ENCODE measurements at regions not wholly inside any gene's neighbourhood (a gene's known extent, or its start where the extent isn't known, plus 50 kb on each side); places are given as distances from the start of the nearest gene placed in this dataset.

DNA sequence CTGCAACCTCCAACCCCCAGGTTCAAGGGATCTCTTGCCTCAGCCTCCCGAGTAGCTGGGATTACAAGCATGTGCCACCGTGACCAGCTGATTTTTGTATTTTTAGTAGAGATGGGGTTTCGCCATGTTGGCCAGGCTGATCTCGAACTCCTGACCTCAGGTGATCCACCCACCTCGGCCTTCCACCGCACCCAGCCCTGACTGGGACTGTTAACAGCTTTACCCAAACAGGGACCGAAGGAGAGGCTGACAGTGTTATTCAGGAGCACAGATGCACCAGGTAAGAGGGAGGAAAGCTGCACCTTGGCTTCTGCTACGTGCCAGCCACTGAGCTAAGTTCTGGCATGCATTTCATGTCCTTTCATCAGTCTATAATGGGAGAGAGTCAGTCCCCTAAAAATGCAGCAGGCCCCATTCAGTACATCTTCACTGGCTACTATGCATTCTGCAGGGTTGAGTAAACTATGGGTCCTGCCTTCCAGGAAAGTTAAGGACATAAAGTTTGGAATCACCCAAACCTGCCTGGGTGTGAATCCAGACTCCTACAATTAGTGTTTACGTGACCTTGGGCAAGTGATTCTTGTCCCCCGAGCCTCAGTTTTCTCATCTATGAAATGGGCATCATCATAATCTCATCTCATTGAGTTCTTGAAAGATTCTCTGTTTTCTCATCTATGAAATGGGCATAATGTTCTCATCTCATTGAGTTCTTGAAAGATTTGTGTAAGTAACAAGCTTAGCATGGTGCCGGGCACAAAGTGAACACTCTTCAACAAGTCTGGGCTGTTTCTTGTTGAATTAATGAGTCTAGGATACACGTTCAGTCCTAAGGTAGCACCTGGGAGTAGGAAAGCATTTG lies 82.2 kb downstream of the CPN2 start:
- no peak overlapping the region for H3K9ac ChIP-seq (ENCODE audit: extremely low read depth, low read length, poor library complexity, severe bottlenecking)
- Mint-ChIP-seq H3K4me1 (peaks cover 20% of the 10 kb centered on the region), H3K27me3 (ENCODE audit: insufficient read depth) (peaks cover 7% of the 10 kb centered on the region), H3K9me3 (no peaks in the 10 kb centered on the region), H3K4me3 (no peak overlapping the region), H3K27ac (no peak overlapping the region), H3K36me3 (ENCODE audit: low read depth) (no peaks in the 10 kb centered on the region)
- H3K9me3 ChIP-seq (ENCODE audit: control insufficient read depth, low read length), result no peaks in the 10 kb centered on the region
- H3K27ac ChIP-seq (ENCODE audit: low read depth, low read length), result no peak overlapping the region
- H3K27me3 ChIP-seq (ENCODE audit: control insufficient read depth, insufficient read depth, low read length, poor library complexity, severe bottlenecking), result no peaks in the 10 kb centered on the region
- H3K36me3 ChIP-seq (ENCODE audit: control insufficient read depth, insufficient read depth, low read length), result no peaks in the 10 kb centered on the region
- no peak overlapping the region for H3K4me3 ChIP-seq (ENCODE audit: low read length)
- peak; percentile 38 for DNase-seq
- H3K4me1 ChIP-seq (ENCODE audit: control insufficient read depth, insufficient read depth, low read length), result peaks cover 7% of the 10 kb centered on the region
- no peak for TF ChIP-seq CTCF (conservative IDR thresholded peaks at IDR 0.05)
- 92 to 94% methylated on average over 6 to 12 of the region's 12 CpGs for WGBS, 2 experiments (ENCODE audit: insufficient coverage in 1 of 2, insufficient read length in 1 of 2)

DNA sequence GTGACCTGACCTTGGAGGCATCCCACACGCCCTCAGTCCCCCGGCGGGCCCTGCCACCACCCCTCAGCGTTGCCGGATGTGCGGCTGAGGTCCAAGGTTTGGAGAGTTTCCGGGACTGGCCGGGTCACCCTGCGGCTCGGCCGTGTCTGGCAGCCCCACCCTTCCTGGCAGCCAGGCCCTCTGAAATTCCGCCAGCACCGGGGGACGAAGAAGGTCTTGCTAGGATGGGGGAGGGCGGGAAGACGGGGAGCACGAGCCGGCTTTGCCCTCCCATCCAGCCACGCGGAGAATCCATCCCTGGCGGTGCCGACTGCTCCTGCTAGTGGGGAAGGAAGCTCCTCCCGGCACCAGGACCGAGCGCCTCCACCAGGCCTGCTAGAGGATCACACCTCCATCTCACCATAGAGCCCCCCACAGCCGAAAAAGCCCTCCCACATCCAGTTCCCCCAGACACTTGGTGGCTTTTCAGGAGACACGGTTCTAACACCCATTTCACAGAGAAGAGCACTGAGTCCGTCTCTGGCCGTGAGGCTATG lies 81.5 kb downstream of the CPN2 start:
- peak; percentile 91 for DNase-seq
- WGBS, 2 experiments (ENCODE audit: insufficient coverage in 1 of 2, insufficient read length in 1 of 2), result 76 to 90% methylated on average over 12 to 29 of the region's 29 CpGs
- Histone ChIP-seq H3K36me3 (ENCODE audit: control insufficient read depth, insufficient read depth, low read length) (no peaks in the 10 kb centered on the region), H3K27me3 (ENCODE audit: control insufficient read depth, insufficient read depth, low read length, poor library complexity, severe bottlenecking) (no peaks in the 10 kb centered on the region), H3K4me1 (ENCODE audit: control insufficient read depth, insufficient read depth, low read length) (peaks cover 7% of the 10 kb centered on the region), H3K27ac (ENCODE audit: low read depth, low read length) (no peak overlapping the region), H3K9me3 (ENCODE audit: control insufficient read depth, low read length) (no peaks in the 10 kb centered on the region), H3K4me3 (ENCODE audit: low read length) (no peak overlapping the region), H3K9ac (ENCODE audit: extremely low read depth, low read length, poor library complexity, severe bottlenecking) (no peak overlapping the region)
- H3K27ac Mint-ChIP-seq, result no peak overlapping the region
- H3K9me3 Mint-ChIP-seq, result no peaks in the 10 kb centered on the region
- H3K4me3 Mint-ChIP-seq, result no peak overlapping the region
- peaks cover 7% of the 10 kb centered on the region for H3K27me3 Mint-ChIP-seq (ENCODE audit: insufficient read depth)
- H3K4me1 Mint-ChIP-seq, result peaks cover 21% of the 10 kb centered on the region
- H3K36me3 Mint-ChIP-seq (ENCODE audit: low read depth), result no peaks in the 10 kb centered on the region
- TF ChIP-seq CTCF (conservative IDR thresholded peaks at IDR 0.05), result peak; percentile 78

DNA sequence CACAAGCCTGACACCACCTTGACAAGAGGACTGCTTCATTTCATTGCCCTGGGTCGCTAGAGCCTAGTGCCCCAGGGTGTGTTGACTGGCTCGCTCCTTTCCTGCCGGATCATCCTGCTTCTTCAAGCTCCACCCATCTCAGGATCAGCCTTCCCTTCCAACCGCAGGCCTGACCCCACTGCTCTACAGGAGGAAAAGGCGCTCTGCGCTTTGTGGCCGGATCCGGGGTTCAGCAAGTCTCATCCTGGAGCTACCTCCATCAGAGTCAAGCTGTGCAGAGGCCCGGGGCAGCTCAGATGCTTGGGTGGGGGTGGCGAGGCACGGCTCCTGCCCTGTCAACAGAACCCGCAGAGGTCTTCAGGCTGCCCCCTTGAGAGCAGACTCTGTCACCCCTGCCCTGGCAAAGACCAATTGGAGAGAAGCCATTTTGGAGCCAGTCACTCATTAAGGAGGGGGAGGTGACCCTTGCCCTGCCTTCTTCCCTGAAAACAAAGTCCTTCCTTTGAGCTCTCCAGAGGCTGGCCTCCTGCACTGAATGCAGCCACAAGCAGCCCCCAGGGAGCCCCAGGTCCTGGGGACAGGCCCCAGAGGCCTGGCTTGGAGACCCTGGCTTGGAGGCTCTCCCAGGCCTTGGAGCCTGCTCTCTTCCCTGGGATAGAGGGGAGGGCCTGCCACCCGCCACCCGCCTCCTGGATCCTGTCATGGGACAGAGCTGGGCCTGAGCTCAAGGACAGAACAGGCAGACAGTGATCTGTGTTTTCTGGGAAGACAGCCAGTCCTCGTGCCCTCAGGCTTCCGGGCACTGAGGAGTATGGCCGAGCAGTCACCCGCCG lies 80.3 kb downstream of the CPN2 start:
- peaks cover 28% of the 10 kb centered on the region for H3K4me1 Mint-ChIP-seq
- peak; percentile 70 for DNase-seq

More for the DNA sequence above, 80.3 kb downstream of the CPN2 start:
- peaks cover 7% of the 10 kb centered on the region for H3K4me1 ChIP-seq (ENCODE audit: control insufficient read depth, insufficient read depth, low read length)
- H3K27me3 ChIP-seq (ENCODE audit: control insufficient read depth, insufficient read depth, low read length, poor library complexity, severe bottlenecking), result no peaks in the 10 kb centered on the region
- 87 to 91% methylated on average over 8 to 19 of the region's 19 CpGs for WGBS, 2 experiments (ENCODE audit: insufficient coverage in 1 of 2, insufficient read length in 1 of 2)
- no peaks in the 10 kb centered on the region for H3K36me3 Mint-ChIP-seq (ENCODE audit: low read depth)
- H3K4me3 ChIP-seq (ENCODE audit: low read length), result no peak overlapping the region
- peaks cover 2% of the 10 kb centered on the region for H3K9me3 Mint-ChIP-seq
- H3K9me3 ChIP-seq (ENCODE audit: control insufficient read depth, low read length), result no peaks in the 10 kb centered on the region
- TF ChIP-seq CTCF (conservative IDR thresholded peaks at IDR 0.05), result no peak
- no peak overlapping the region for H3K4me3 Mint-ChIP-seq
- H3K36me3 ChIP-seq (ENCODE audit: control insufficient read depth, insufficient read depth, low read length), result no peaks in the 10 kb centered on the region
- H3K27me3 Mint-ChIP-seq (ENCODE audit: insufficient read depth), result peaks cover 7% of the 10 kb centered on the region
- H3K9ac ChIP-seq (ENCODE audit: extremely low read depth, low read length, poor library complexity, severe bottlenecking), result no peak overlapping the region
- peak overlapping the region; percentile 48 for H3K27ac Mint-ChIP-seq
- H3K27ac ChIP-seq (ENCODE audit: low read depth, low read length), result peak overlapping the region; percentile 37
